Head of caudate nucleus (tissue), 42 donors: ENCODE measurements at regions not wholly inside any gene's neighbourhood (a gene's known extent, or its start where the extent isn't known, plus 50 kb on each side); places are given as distances from the start of the nearest gene placed in this dataset.

Source experiments
- DNase-seq, 42 donors: peaks; one replicate each; pipeline versions ENCODE4 v3.0.0 to v3.0.0-alpha.2; 2020 to 2021; ENCODE audit warnings: mixed read lengths in 7 of 42
- intact Hi-C: fragments of 100-400 bp; cut with DNase I; formaldehyde crosslinking; loops from one replicate; pipeline ENCODE4 v1.15.0; 2022

GRCh38 chr20:22348010-22348409, 236.4 kb downstream of the FOXA2 start:
- intact Hi-C loops, result no loop called here

GRCh38 chr20:22346716-22347115, 237.7 kb downstream of the FOXA2 start:
- no peak for DNase-seq
- intact Hi-C loops, result no loop called here

More at GRCh38 chr20:22348010-22348409, 236.4 kb downstream of the FOXA2 start:
- no peak for DNase-seq

GRCh38 chr20:22343612-22344011, 240.8 kb downstream of the FOXA2 start:
- intact Hi-C loops, result no loop called here

DNA sequence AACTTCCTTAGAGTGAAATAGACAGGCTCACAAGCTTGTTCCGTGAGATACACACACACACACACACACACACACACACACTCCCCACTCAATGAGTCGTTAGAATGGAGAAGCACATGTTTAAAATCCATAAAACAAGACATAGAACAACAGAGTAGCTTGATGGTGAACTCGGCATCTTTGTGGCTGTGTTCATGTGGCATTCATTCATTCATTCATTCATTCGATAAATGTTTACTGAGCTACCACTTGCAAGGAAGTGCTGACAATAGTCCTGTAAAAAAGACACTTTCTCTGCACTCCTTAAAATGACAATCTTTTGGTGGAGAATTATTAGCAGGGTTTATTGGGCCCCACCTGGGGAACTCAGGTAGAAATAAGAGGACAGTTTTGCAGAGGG, 242.0 kb downstream of the FOXA2 start:
- intact Hi-C loops, result no loop called here
- no peak for DNase-seq

More at GRCh38 chr20:22343612-22344011, 240.8 kb downstream of the FOXA2 start:
- no peak for DNase-seq

DNA sequence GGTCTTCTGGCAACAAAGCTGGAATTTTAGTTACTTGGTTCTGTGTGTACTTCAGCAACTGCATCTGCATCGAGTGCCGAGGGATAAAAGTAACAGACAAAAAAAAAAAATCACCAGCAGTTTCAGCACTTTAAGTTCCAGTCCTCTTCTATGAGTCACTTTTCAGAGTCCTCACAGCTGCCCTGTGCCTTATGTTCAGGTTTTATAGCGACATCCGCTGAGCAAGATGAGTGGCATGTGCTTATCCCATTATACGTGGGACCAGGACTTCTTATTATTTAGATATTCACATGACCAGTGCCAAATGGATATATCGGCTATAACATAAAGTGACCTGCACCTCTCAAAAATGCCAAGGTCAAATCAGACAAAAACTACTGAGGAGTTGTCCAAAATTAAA, 242.9 kb downstream of the FOXA2 start:
- intact Hi-C loops, result no loop called here
- no peak for DNase-seq

- DNase-seq, result no peak
- intact Hi-C loops, result loop anchor here (5.0 kb wide), 2 partner anchors 242 to 342 kb away; partner anchors contain the start of gene FOXA2
These were observed 244.4 kb downstream of the FOXA2 start for GRCh38 chr20:22339946-22340345.

DNA sequence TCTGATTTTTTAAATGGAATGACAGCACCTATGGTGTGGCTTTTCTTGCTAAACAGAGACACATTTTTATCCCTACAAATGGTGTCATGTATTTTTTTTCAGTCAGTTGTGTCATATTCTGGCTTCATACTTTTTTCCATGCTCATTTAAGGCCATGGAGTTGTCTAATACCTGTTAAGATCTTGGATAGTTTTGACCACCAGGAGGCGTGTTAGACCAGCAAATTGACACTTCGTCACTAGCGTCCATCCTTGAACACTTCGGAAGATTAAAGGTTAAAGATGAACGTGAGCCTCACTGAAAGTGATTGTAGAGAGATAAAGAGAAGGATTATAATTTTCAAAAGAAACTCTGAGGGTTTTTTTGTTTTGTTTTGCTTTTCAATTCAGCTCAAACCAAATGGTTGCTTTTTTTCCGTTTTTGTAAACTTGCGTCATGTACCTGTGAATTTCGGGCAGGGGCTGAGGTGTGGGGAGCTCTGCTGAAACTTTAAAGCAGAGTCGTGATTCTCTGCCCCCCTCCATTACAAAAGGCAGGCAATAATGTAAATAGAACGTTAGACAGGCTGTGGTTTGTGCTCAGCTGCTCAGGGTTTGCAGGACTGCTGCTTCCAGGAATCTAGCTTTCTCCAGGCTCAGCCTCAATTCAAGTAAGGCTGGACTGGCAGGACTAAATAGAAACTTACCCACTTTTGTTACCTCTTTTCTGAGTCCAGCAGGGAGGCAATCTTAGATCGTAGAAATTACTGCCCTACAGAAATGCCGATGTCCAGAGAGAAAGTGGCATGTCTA, 245.1 kb downstream of the FOXA2 start:
- peak in 23 of 42 donors; percentile 16 to 75 (median 47) for DNase-seq
- intact Hi-C loops, result loop anchor here (5.0 kb wide), 2 partner anchors 243 to 343 kb away; partner anchors contain the start of gene FOXA2

DNA sequence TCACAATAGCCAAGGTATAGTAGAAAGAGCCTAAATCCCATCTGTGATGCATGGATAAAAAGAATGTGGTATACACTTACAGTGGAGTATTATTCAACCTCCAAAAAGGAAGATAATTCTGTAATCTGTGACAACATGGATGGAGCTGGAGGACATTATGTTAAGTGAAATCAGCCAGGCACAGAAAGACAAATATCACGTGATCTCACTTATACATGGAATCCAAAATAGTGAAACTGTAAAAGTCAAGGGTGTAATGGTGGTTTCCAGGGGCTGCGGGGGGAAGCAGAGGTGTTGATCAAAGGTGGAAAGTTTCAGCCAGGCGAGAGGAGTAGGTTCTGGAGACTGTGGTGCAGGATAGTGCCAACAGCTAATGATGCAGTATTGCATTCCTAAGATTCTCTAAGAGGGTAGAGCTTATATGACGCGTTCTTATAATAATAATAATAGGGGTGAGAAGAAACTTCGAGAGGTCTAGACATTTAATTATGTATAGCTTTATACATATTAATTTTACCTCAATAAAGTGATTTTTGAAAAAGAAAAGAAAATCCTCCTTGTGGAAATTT, 246.1 kb downstream of the FOXA2 start:
- intact Hi-C loops, result loop anchor here (5.0 kb wide), 2 partner anchors 244 to 344 kb away; partner anchors contain the start of gene FOXA2
- DNase-seq, result no peak

DNA sequence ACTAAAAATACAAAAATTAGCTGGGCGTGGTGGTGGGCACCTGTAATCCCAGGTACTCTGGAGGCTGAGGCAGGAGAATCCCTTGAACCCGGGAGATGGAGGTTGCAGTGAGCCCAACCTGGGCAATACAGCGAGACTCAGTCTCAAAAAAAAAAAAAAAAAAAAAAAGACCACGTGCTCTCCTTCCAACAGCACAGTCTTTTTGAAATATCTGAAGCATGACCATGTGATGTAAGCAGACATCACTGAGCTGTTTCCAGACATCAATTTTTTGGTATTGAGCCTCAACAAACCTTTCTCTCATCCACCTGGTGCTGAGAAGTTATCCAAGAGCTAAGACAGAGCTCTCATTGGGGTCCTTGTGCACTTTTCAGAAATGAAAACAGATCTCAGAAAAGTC, 249.2 kb downstream of the FOXA2 start:
- intact Hi-C loops, result loop anchor here (5.0 kb wide), 2 partner anchors 247 to 347 kb away; partner anchors contain the start of gene FOXA2
- DNase-seq, result no peak

DNA sequence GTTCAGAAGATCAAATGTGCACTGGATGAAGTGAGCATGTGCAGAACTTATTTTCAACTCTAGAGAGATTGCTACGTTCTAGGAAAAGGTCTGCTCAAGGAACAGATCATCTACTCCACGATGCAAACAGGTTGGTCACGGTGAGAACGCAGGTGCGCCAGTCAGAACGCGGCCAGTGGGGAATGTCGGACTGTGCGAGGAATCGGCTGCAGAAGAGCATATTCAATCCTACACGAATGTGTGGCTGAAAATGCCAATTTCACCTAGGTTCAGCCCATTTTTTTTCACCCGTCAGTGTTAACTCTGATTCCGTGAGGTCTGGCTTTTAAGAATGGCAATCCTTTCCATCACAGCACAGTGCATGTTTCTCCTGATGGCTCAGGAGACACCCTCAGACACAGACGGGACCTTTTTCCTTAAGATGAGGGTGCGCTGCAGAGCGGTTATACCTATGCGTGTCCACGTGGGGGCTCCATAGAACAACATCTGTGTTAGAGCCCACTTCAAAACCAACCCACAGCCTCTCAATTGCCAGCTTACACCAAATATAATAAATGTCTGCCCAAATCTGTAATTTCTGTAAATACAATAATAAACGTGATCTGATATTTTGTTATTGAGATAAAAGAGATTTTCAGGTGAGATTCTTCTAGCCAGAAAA, 250.4 kb downstream of the FOXA2 start:
- intact Hi-C loops, result no loop called here
- peak in 41 of 42 donors; percentile 17 to 76 (median 48) for DNase-seq

DNA sequence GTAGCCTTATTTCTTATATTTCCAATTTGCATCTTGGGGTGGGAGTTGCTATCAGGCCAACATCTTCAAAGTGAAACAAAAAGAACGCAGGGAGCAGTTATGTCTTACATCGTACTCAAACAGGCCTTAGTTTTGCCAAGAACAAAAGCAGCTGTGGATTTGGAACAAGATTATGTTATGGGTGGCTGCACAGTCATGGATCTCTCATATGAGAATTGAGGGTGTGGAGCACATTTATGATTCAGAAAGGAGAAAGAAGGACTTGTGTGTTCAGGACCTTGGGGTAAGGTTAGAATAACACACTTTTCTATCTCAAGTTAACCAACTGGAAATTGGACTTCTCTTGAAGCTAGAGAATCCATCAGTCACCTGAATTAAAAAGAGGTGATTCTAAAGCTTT, 259.9 kb downstream of the FOXA2 start:
- DNase-seq, result no peak
- intact Hi-C loops, result no loop called here

DNA sequence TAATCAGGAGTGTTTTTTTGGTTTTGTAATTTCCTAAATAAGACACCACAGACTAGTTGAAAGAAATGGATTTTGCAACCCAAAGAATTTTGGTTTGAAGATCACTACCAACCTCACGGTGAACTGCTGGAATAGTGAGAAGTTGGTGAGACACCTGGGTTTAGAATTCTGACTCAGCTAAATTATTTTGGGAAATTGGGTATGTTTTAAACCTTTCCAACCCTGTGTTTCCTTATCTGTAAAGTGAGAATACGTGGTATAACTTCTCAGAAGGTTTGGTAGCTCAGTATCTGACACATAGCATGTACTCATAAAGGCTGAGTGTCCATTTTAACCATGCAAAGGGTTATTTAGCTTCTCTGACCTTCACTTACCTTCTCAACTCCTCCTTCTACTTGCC, 261.9 kb downstream of the FOXA2 start:
- intact Hi-C loops, result no loop called here
- no peak for DNase-seq

GRCh38 chr20:22321191-22321590, 263.2 kb downstream of the FOXA2 start:
- no peak for DNase-seq

GRCh38 chr20:22320245-22320915, 264.0 kb downstream of the FOXA2 start:
- DNase-seq, result no peak
- intact Hi-C loops, result no loop called here

More at GRCh38 chr20:22321191-22321590, 263.2 kb downstream of the FOXA2 start:
- intact Hi-C loops, result no loop called here

DNA sequence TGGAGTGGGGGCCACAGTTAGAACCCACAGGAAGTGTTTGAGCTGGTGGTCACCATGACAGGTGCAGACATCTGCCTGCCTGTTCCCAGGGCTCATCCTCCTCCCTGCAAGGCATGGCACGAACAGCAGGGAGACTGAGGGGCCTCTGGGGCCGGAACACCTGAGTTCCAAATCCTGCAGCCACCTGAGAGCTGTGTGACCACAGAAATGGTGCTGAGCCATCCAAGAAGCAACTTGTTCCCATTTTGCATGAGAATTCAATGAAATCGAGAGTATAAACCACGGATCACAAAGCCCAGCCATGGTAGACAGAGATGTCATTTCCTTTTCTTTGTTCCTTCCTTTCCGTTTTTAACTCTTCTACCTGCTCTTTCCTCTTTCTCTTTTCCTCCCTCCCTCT, 268.6 kb downstream of the FOXA2 start:
- intact Hi-C loops, result no loop called here
- no peak for DNase-seq

- no peak for DNase-seq
- intact Hi-C loops, result no loop called here
These were observed 269.3 kb downstream of the FOXA2 start for GRCh38 chr20:22315073-22315472.

DNA sequence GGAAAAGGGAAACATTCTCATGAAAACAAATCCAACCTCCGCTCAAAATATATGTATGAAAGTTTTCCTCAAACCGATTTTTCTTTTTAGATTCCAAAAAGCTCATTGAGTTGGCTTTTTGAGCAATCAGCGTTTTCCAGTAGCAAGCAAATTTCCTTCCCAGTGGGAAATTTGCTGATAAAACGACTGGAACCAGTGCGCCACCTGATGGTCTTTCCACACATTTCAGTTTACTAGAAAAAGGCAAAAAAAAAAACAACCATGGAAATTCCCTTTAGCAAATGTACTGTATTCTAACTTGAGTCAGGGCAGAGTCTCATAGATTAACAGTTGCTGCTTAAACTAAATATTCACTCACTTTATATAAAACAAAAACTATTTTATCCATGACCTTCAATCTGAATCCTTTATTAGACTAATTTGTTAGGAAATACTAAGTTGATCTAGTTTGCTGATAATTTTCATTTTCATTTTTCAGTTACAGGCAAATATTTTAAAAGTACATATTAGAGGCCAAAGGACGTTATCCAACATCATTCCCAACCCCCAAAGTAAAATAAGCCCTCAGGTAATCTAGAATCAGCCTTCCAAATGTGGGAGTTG, 271.5 kb downstream of the FOXA2 start:
- peak in 38 of 42 donors; percentile 7 to 77 (median 42) for DNase-seq
- intact Hi-C loops, result loop anchor here (5.0 kb wide), 1 partner anchor 596 kb away; no protein-coding TSS in a partner anchor

DNA sequence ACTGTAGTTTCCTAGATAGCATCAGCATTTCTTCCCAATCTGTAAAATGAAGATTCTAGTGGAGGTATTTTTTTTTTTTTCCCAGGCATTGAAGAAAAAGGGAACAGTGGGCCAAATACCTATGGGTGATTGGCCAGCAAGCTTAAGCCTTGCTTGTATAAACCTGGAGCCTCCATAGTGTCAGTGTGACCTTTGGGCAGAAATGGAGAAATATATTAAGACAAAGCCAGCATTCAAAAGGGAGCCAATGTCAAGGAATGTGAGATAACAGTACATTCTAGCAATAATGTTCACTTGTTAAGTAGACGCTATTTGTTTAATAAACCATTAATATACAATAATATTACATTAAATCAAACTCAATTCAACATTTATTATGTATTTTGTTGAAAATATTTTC, 275.4 kb downstream of the FOXA2 start:
- intact Hi-C loops, result no loop called here
- DNase-seq, result no peak

- intact Hi-C loops, result no loop called here
These were observed 277.0 kb downstream of the FOXA2 start for GRCh38 chr20:22307409-22307808.

More at GRCh38 chr20:22307409-22307808, 277.0 kb downstream of the FOXA2 start:
- DNase-seq, result no peak
